Lower lobe of right lung (tissue), 2 donors: ENCODE measurements at regions not wholly inside any gene's neighbourhood (a gene's known extent, or its start where the extent isn't known, plus 50 kb on each side); places are given as distances from the start of the nearest gene placed in this dataset.
"Not testable (repeated sequence)": the region's sequence is repeated elsewhere in the genome, so short reads cannot be mapped to it uniquely, and the experiment has no call there.

Experiments
- ATAC-seq, 2 donors: fragments of 200-7000 bp; cut with Tn5 transposase; one replicate each; pipeline ENCODE4 v1.9.1; 2020 to 2022; ENCODE audit warnings: mild to moderate bottlenecking in 2 of 2, moderate library complexity in 2 of 2
- DNase-seq: peaks from one replicate; pipeline ENCODE4 v3.0.0-alpha.2; 2020
- H3K27ac ChIP-seq: fragments of 200-600 bp; one replicate; pipeline ENCODE4 v1.8.0; 2022
- H3K27me3 ChIP-seq: fragments of 200-600 bp; one replicate; pipeline ENCODE4 v1.8.0; 2022; ENCODE audit warnings: low read depth
- H3K36me3 ChIP-seq: fragments of 200-600 bp; one replicate; pipeline ENCODE4 v1.8.0; 2022; ENCODE audit warnings: mild to moderate bottlenecking
- H3K4me1 ChIP-seq: fragments of 200-600 bp; one replicate; pipeline ENCODE4 v1.8.0; 2022
- H3K4me3 ChIP-seq: fragments of 200-600 bp; one replicate; pipeline ENCODE4 v1.8.0; 2022; ENCODE audit warnings: mild to moderate bottlenecking
- H3K9me3 ChIP-seq: fragments of 200-600 bp; one replicate; pipeline ENCODE4 v1.8.0; 2022
- CTCF ChIP-seq: fragments of 200-600 bp; IDR thresholded peaks from one replicate; pipeline ENCODE4 v1.8.0; 2022; ENCODE audit warnings: antibody characterized with exemption, mild to moderate bottlenecking
- intact Hi-C: fragments of 100-400 bp; cut with DNase I; formaldehyde crosslinking; loops from one replicate; pipeline ENCODE4 v1.11.0; 2022
- donor health status: DM: no; HTN: yes; CAD: no; lungs with severe emphysema.

- no peak for TF ChIP-seq CTCF
- Histone ChIP-seq H3K4me1 (peaks cover 21% of the 10 kb centered on the region), H3K4me3 (no peak overlapping the region), H3K27me3 (no peaks in the 10 kb centered on the region), H3K9me3 (no peaks in the 10 kb centered on the region), H3K36me3 (no peaks in the 10 kb centered on the region), H3K27ac (no peak overlapping the region)
- DNase-seq: no peak
- ATAC-seq: no peak
- intact Hi-C loops: no loop called here
These were observed 69.7 kb downstream of the DLL1 start for GRCh38 chr6:170221052-170221752.

- H3K27me3 ChIP-seq: peaks cover 23% of the 10 kb centered on the region
- H3K27ac ChIP-seq, DNase-seq, intact Hi-C loops, H3K4me1 ChIP-seq, H3K4me3 ChIP-seq, ATAC-seq, H3K36me3 ChIP-seq, H3K9me3 ChIP-seq: not testable (repeated sequence)
These were observed 77.2 kb downstream of the DLL1 start for GRCh38 chr6:170213637-170214018.

- intact Hi-C loops: no loop called here
- DNase-seq (no peak), ATAC-seq (no peak)
These were observed 77.8 kb downstream of the DLL1 start for GRCh38 chr6:170212956-170213636.

GRCh38 chr6:170212051-170212756, 78.7 kb downstream of the DLL1 start:
- ATAC-seq: no peak
- intact Hi-C loops: no loop called here
- no peak overlapping the region for H3K4me3 ChIP-seq
- no peaks in the 10 kb centered on the region for H3K36me3 ChIP-seq
- no peaks in the 10 kb centered on the region for H3K4me1 ChIP-seq
- no peak for DNase-seq
- no peak overlapping the region for H3K27ac ChIP-seq
- peaks cover 23% of the 10 kb centered on the region for H3K27me3 ChIP-seq
- TF ChIP-seq CTCF: no peak
- no peaks in the 10 kb centered on the region for H3K9me3 ChIP-seq

More at GRCh38 chr6:170212956-170213636, 77.8 kb downstream of the DLL1 start:
- H3K27me3 ChIP-seq: peaks cover 23% of the 10 kb centered on the region
- no peak for TF ChIP-seq CTCF
- no peak overlapping the region for H3K4me3 ChIP-seq
- H3K4me1 ChIP-seq: no peaks in the 10 kb centered on the region
- no peaks in the 10 kb centered on the region for H3K9me3 ChIP-seq
- no peak overlapping the region for H3K27ac ChIP-seq
- no peaks in the 10 kb centered on the region for H3K36me3 ChIP-seq

- Histone ChIP-seq H3K36me3 (no peaks in the 10 kb centered on the region), H3K27me3 (peaks cover 23% of the 10 kb centered on the region), H3K4me1 (no peaks in the 10 kb centered on the region), H3K4me3 (no peak overlapping the region), H3K9me3 (no peaks in the 10 kb centered on the region), H3K27ac (no peak overlapping the region)
- TF ChIP-seq CTCF: no peak
- no peak for ATAC-seq
- DNase-seq: no peak
- intact Hi-C loops: no loop called here
These were observed 79.4 kb downstream of the DLL1 start for GRCh38 chr6:170211404-170212025.
